NOMO-1 (cell line): ENCODE measurements at regions not wholly inside any gene's neighbourhood (a gene's known extent, or its start where the extent isn't known, plus 50 kb on each side); places are given as distances from the start of the nearest gene placed in this dataset.

ENCODE experiments used
- DNase-seq, 2 experiments: peaks; one replicate each; lab custom pipeline; 2025; ENCODE audit not compliant: unreplicated experiment in 2 of 2; lab: John Stamatoyannopoulos, UW

- DNase-seq = no peak
These were observed 68.4 kb upstream of the PTGR2 start for GRCh38 chr14:73783107-73783727.

GRCh38 chr14:73782623-73783022 lies 68.4 kb upstream of the PNMA1 start:
- no peak for DNase-seq

DNA sequence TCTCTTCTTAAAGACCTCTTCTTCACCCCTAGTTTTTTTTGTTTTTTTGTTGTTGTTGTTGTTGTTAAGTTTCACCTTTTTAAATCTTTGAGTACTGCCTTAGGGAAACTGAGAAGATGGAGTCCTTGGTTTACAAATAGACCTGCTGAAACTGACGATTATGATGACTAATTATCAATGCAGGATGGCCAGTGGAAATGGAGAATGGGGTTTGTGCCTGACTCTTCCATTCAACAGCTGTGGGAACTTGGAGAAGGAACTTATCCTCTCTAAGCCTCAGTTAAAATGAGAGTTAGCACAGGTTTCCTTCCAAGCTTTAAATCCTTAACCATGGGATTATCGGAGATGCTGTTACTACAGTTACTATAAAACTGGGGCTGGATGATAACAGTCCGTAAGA lies 66.7 kb upstream of the PNMA1 start:
- DNase-seq = no peak

GRCh38 chr14:73780391-73780790 lies 66.2 kb upstream of the PNMA1 start:
- no peak for DNase-seq

GRCh38 chr14:73778736-73779135 lies 64.6 kb upstream of the PNMA1 start:
- DNase-seq = no peak

GRCh38 chr14:73777420-73777819 lies 63.2 kb upstream of the PNMA1 start:
- no peak for DNase-seq

GRCh38 chr14:73776194-73776537 lies 62.0 kb upstream of the PNMA1 start:
- no peak for DNase-seq

DNA sequence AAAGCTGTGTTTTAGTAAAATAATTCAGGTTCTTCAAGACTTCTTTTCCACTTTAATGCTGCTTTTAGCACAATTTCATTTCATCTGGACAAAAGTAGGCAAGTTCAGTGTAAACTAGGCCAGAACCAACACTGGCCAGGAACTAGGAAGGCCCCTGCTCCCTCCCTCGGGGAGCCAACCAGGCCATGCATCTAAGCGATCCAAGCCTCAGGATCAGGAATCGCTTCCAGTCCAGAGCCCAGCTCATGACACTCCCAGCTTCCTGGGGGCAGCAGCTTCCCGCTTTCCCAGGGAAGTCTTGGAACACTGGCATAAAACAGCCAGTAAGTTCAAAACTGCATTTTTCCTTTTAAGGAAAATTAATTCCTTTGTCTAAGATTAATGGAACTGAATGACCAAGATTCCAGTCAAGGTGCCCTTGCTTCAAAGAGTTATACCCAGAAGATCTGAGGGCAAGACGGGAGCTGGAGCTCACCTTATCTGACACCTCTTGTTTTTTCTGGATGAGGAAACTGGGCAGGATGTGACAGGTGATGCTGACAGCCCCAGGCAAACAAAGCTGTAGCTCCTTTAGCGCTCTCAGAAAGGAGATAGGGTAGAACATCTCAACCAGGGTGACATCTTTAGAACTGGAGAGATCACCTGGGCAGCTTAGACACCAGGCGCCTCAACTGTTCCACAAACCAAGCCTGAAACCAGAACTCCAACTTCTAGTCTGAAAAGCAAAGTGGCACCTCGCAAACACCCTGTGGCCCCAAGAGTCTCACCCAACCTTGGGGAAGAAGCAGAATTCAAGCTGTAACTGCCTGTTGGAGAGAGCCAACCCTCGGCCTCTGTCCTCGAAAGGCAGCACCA lies 61.4 kb upstream of the PNMA1 start:
- DNase-seq = no peak

- DNase-seq = no peak
These were observed 60.5 kb upstream of the PNMA1 start for GRCh38 chr14:73774671-73775070.

DNA sequence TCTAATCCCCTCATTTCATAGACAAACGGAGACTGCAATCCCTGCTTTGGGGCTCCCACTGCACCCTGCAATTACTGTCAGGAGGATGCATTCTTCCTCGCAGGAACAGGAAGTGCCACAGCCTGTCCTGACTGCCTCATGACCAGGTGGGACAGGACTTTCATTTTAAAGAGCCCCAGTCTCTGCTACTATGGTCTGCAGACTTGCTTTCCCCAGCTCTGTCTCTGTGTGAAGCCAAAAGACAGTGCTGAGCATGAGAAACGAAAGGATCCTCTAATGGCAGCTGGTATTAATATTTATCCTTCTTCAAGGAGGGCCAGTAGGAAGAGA lies 60.0 kb upstream of the PNMA1 start:
- DNase-seq = no peak

GRCh38 chr14:73773441-73774240 lies 59.5 kb upstream of the PNMA1 start:
- DNase-seq = no peak

DNA sequence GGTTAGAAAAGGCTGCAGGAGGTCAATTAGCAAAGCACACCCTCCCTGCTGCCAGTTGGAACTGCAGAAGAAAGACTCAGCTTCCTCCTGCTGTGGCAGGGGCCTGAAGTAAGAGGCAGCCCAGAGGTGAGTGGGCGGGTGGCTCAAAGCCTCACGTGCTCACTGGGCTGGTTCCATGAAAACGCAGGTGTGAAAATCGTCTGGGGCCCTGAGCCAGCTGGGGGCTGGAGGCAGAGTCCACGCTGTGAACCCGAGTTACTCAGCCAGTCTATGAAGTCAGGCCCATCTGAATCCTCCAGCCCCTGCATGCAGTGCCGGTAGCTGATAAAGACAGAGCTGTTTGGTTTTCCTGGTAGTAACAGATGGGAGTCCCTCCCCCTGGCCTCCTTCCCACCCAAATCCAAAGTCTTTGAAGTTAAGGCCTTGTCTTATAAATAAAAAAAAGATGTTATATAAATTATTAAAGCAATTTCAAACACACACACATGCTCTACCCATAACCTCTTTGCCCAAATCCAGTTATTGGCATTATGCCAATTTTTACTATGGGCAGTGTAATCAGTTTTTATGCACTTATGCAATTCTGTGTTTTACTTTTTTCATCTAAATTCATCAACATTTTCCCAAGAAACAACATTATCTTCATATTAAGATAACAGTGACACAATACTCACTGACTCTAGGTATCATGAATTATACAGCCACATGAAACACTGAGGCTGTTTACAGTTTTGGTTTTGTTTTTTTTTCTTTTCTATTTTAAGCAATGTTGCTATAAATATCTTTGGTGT lies 57.9 kb upstream of the PNMA1 start:
- peak; percentile 16 to 47 for DNase-seq

GRCh38 chr14:73770977-73771847 lies 57.0 kb upstream of the PNMA1 start:
- no peak for DNase-seq

GRCh38 chr14:73768107-73768506 lies 53.9 kb upstream of the PNMA1 start:
- DNase-seq = no peak

DNA sequence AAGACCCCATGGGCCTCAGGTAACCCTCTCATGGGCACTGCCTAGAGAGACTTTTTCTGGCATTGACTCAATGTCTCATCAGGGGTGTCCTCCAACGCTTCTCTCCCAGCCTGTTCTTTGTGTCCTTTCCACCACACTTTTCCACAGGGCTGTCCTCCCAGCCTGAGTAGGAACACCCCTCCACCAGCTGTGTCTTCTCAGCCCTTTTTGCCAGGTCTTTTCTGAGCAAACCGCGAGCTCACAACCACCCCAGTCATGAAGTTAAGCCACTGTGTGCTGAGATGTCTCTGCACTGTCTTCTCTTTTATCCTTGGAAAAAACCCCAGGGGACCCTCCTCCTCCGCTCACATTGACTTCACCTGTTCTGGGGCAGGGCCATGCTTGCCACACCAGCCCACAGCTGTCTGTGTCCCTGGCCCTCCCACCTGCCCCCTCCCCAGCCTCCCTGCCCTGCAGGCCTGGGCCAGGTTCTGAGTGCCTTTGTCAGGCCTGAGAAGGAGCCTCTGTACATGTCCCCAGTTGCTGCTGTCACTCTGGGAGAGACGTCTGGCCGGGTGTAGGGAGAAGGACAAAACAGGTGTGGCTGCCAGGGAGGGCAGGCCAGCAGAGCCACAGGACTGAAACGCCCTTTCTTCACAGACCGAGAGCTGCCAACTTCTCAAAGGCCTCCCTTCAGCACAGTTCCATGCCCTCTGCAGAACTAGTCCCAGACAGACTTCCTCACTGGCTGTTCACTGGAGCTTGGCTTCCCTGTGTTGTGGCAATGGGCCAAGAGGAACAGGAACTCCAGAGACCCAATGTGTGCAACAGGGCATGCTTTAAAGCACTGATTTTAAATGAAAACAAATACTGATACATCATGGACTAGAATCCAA lies 50.5 kb upstream of the PNMA1 start:
- peak; percentile 53 to 70 for DNase-seq
